CD4-positive, alpha-beta T cell (primary cell): ENCODE measurements at regions not wholly inside any gene's neighbourhood (a gene's known extent, or its start where the extent isn't known, plus 50 kb on each side); places are given as distances from the start of the nearest gene placed in this dataset.

Source experiments
- ATAC-seq: fragments of 200-7000 bp; cut with Tn5 transposase; one replicate; pipeline ENCODE4 v1.10.0; 2022; ENCODE audit warnings: mild to moderate bottlenecking; ENCODE audit not compliant: poor library complexity
- CTCF ChIA-PET: fragments of 350-600 bp; sonication (Branson Sonifier 250); formaldehyde crosslinking; loops from one replicate; lab custom pipeline; 2021; ENCODE audit warnings: antibody characterized with exemption, inconsistent platforms; lab: Charles Lee
- POLR2A ChIA-PET: fragments of 350-600 bp; sonication (Branson Sonifier 250); formaldehyde crosslinking; loops from one replicate; lab custom pipeline; 2021; ENCODE audit warnings: antibody characterized with exemption, inconsistent platforms; lab: Charles Lee
- DNase-seq, 14 experiments: peaks; one replicate each; pipeline ENCODE4 v3.0.0-alpha.2; 2013 to 2020; ENCODE audit warnings: mixed read lengths in 2 of 14
- H3K27ac ChIP-seq, 2 donors: one replicate each; pipeline versions ENCODE4 v1.5.1 to v1.7.0; 2013; ENCODE audit warnings: low read length in 2 of 2, low read depth in 1 of 2, mild to moderate bottlenecking in 1 of 2
- H3K27me3 ChIP-seq, 2 experiments: 1 replicate in 1 of 2; 2 replicates in 1 of 2; pipeline versions ENCODE4 v1.6.1 to v1.7.0; 2013; ENCODE audit warnings: low read length in 2 of 2, control low read depth in 1 of 2, mild to moderate bottlenecking in 1 of 2, moderate library complexity in 1 of 2; ENCODE audit not compliant: insufficient read depth in 2 of 2, control insufficient read depth in 1 of 2
- H3K36me3 ChIP-seq: one replicate; pipeline ENCODE4 v1.6.1; 2013; ENCODE audit warnings: low read length, control low read depth; ENCODE audit not compliant: insufficient read depth
- H3K4me1 ChIP-seq: one replicate; pipeline ENCODE4 v1.6.1; 2013; ENCODE audit warnings: low read length, control low read depth; ENCODE audit not compliant: insufficient read depth
- H3K4me3 ChIP-seq: one replicate; pipeline ENCODE4 v1.5.1; 2013; ENCODE audit warnings: mild to moderate bottlenecking, low read length, moderate library complexity
- H3K9me3 ChIP-seq, 2 experiments: 1 replicate in 1 of 2; 2 replicates in 1 of 2; pipeline versions ENCODE4 v1.6.1 to v1.7.0; 2013; ENCODE audit warnings: low read length in 2 of 2, mild to moderate bottlenecking in 2 of 2, control low read depth in 1 of 2, moderate library complexity in 1 of 2; ENCODE audit not compliant: control insufficient read depth in 1 of 2, insufficient read depth in 1 of 2
- H3K27ac Mint-ChIP-seq: one replicate; pipeline ENCODE4 v1.8.0; 2020; ENCODE audit warnings: mixed read lengths
- H3K27me3 Mint-ChIP-seq: one replicate; pipeline ENCODE4 v1.8.0; 2021; ENCODE audit warnings: mixed read lengths
- H3K36me3 Mint-ChIP-seq: one replicate; pipeline ENCODE4 v1.8.0; 2021; ENCODE audit warnings: low read depth, mixed read lengths
- H3K4me1 Mint-ChIP-seq: one replicate; pipeline ENCODE4 v1.8.0; 2021; ENCODE audit warnings: low read depth, mixed read lengths
- H3K4me3 Mint-ChIP-seq: one replicate; pipeline ENCODE4 v1.8.0; 2020; ENCODE audit warnings: mild to moderate bottlenecking, mixed read lengths
- H3K9me3 Mint-ChIP-seq: one replicate; pipeline ENCODE4 v1.8.0; 2020; ENCODE audit warnings: mixed read lengths
- intact Hi-C, 2 experiments: fragments of 100-400 bp; cut with DNase I in 1 of 2; cut with micrococcal nuclease in 1 of 2; formaldehyde crosslinking; loops; one replicate each; pipeline versions ENCODE4 v1.15.1 to v1.9.0; 2023 to 2025; cut with DNase I, micrococcal nuclease
- TF ChIP-seq, protein P1 (sequence below): fragments of 200-600 bp; IDR thresholded peaks from one replicate; pipeline ENCODE4 v1.8.0; 2022; ENCODE audit warnings: antibody characterized with exemption, mild to moderate bottlenecking

GRCh38 chr13:21974741-21975140 lies 303.9 kb downstream of the FGF9 start:
- Mint-ChIP-seq H3K27me3 (no peaks in the 10 kb centered on the region), H3K4me3 (no peak overlapping the region), H3K27ac (no peak overlapping the region), H3K9me3 (no peaks in the 10 kb centered on the region), H3K4me1 (no peaks in the 10 kb centered on the region), H3K36me3 (no peaks in the 10 kb centered on the region)
- TF ChIP-seq, protein P1, sequence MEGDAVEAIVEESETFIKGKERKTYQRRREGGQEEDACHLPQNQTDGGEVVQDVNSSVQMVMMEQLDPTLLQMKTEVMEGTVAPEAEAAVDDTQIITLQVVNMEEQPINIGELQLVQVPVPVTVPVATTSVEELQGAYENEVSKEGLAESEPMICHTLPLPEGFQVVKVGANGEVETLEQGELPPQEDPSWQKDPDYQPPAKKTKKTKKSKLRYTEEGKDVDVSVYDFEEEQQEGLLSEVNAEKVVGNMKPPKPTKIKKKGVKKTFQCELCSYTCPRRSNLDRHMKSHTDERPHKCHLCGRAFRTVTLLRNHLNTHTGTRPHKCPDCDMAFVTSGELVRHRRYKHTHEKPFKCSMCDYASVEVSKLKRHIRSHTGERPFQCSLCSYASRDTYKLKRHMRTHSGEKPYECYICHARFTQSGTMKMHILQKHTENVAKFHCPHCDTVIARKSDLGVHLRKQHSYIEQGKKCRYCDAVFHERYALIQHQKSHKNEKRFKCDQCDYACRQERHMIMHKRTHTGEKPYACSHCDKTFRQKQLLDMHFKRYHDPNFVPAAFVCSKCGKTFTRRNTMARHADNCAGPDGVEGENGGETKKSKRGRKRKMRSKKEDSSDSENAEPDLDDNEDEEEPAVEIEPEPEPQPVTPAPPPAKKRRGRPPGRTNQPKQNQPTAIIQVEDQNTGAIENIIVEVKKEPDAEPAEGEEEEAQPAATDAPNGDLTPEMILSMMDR: no peak
- no peak overlapping the region for H3K27ac ChIP-seq
- ATAC-seq: no peak
- H3K4me3 ChIP-seq: no peak overlapping the region
- no peaks in the 10 kb centered on the region for H3K9me3 ChIP-seq
- no peaks in the 10 kb centered on the region for H3K36me3 ChIP-seq
- ChIA-PET CTCF (no interaction called here), POLR2A (no interaction called here)
- no peak for DNase-seq
- no peaks in the 10 kb centered on the region for H3K27me3 ChIP-seq
- intact Hi-C loops: no loop called here
- H3K4me1 ChIP-seq: no peaks in the 10 kb centered on the region

GRCh38 chr13:21976159-21976558 lies 305.3 kb downstream of the FGF9 start:
- intact Hi-C loops: no loop called here
- no peak overlapping the region for H3K4me3 ChIP-seq
- ChIA-PET CTCF (no interaction called here), POLR2A (no interaction called here)
- H3K27me3 Mint-ChIP-seq: no peaks in the 10 kb centered on the region
- H3K27me3 ChIP-seq: no peaks in the 10 kb centered on the region
- H3K9me3 ChIP-seq: no peaks in the 10 kb centered on the region
- TF ChIP-seq, protein P1: no peak
- DNase-seq (no peak), ATAC-seq (no peak)
- H3K4me1 ChIP-seq: no peaks in the 10 kb centered on the region
- H3K9me3 Mint-ChIP-seq: no peaks in the 10 kb centered on the region
- H3K27ac Mint-ChIP-seq: no peak overlapping the region
- H3K4me3 Mint-ChIP-seq: no peak overlapping the region
- H3K27ac ChIP-seq: no peak overlapping the region
- no peaks in the 10 kb centered on the region for H3K36me3 ChIP-seq
- H3K36me3 Mint-ChIP-seq: no peaks in the 10 kb centered on the region
- H3K4me1 Mint-ChIP-seq: no peaks in the 10 kb centered on the region

- ChIA-PET CTCF (interaction anchor here (1.2 kb wide), 1 partner anchor 12 kb away, joined by 3 read pairs; no protein-coding TSS in a partner anchor), POLR2A (no interaction called here)
- TF ChIP-seq, protein P1: no peak
- Mint-ChIP-seq H3K36me3 (no peaks in the 10 kb centered on the region), H3K4me1 (no peaks in the 10 kb centered on the region), H3K27ac (no peak overlapping the region), H3K4me3 (no peak overlapping the region), H3K9me3 (no peaks in the 10 kb centered on the region), H3K27me3 (no peaks in the 10 kb centered on the region)
- DNase-seq (no peak), ATAC-seq (no peak)
- H3K4me3 ChIP-seq: no peak overlapping the region
- no peaks in the 10 kb centered on the region for H3K9me3 ChIP-seq
- H3K4me1 ChIP-seq: no peaks in the 10 kb centered on the region
- no peaks in the 10 kb centered on the region for H3K27me3 ChIP-seq
- intact Hi-C loops: no loop called here
- no peak overlapping the region for H3K27ac ChIP-seq
- no peaks in the 10 kb centered on the region for H3K36me3 ChIP-seq
Observed at GRCh38 chr13:21979161-21979806, 308.4 kb downstream of the FGF9 start.
